GM21723 (cell line): ENCODE measurements at regions not wholly inside any gene's neighbourhood (a gene's known extent, or its start where the extent isn't known, plus 50 kb on each side); places are given as distances from the start of the nearest gene placed in this dataset.

ENCODE experiments used
- ATAC-seq: cut with Tn5 transposase; IDR thresholded peaks from one replicate; pipeline ENCODE4 v1.9.1; 2021; ENCODE audit warnings: mild to moderate bottlenecking, moderate library complexity; ENCODE audit not compliant: unreplicated experiment

DNA sequence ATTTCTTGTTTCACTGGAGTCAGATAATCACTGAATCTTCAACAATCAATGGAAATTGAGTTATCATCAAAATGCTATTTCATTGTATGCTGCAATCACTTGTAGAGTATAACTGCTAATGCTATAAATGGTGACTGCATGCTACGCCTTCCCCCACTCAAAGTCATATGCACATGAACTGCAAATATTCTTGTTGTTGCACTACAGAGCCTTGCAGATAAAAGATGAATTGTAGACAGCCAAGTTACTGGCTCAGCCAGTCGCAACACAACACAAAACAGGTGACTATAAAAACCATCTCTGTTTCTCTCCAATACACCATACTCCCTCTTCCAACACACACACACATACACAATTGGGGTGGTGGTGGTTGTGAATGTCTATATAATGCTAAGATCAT, 171.0 kb upstream of the HMGA2 start:
- no peak for ATAC-seq

DNA sequence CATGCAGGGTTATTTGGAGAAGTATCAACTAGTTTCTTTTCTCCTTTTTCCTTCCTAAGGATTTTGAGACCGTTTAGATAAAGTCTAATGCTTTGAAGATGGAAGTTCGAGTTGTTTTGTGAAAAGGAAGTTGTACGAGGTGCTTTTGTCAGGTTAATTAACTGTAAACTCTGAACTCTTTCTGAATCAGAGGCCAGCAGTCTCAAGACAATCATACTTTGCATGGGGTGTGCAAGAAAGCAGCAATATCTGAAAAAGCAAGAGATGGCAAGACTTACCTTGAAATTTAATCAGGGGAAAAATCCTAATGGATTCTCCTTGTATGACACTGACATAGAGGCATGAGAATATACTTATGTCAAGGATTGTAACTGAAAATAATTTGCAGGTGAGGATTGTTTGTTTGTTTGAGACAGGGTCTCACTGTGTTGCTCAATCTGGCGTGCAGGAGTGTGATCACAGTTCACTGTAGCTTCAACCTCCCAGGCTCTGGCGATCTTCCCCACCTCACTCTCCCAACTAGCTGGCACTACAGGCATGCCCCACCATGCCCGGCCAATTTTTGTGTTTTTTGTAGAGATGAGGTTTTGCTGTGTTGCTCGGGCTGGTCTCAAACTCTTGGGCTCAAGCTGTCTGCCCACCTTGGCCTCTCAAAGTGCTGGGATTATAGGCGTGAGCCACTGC, 170.2 kb upstream of the HMGA2 start:
- ATAC-seq, result no peak

DNA sequence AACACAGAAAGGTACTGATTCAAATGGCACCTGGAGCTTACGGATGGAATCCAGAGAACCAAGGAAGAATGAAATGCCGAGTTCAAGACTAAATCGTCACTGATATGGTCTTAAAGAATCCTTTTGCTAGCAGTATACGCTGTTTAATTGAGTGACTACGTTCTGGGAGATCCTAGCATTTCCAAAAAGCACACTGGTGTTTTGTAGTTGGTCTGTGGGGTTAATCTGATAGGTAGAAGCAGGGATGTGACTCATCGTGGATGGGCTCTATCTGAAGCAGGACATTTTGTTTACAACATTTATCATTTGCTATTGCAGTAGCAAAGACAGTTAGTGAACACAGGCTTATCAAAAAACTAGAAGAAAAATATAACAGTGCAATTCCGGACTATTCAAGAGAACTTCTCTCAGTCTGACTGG, 169.2 kb upstream of the HMGA2 start:
- ATAC-seq, result no peak

DNA sequence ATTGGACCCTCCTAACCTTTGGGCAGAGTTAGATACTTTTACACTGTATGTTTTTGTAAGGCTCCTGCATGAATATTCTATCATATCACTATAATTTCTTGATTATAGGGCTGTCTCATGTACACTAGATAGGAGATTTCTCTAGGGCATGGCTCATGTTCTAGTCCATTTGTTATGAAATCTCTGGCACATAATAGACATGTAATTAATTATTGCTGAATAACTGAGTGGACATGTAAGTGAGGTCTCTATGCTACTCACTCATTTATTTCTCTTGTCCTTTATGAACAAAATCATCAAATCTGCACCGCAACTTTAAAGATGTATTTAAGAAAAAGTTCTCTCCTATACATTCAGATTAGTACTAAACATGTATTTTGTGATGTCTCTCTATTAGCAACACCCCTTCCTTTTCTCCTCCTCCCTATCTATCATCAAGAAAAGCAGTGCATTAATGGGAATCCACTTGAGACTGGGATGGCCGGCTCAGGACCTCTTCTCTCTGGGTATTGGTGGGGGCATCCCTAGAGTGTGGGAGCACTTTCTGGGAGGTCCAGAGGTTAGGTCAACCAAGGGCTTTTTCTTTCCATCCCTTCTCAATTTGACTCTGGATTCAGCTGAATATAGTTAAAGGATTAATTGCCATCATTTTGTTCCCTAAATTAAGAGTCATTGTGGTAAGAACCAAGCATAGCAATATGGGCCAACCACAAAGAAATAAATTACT, 168.0 kb upstream of the HMGA2 start:
- no peak for ATAC-seq

DNA sequence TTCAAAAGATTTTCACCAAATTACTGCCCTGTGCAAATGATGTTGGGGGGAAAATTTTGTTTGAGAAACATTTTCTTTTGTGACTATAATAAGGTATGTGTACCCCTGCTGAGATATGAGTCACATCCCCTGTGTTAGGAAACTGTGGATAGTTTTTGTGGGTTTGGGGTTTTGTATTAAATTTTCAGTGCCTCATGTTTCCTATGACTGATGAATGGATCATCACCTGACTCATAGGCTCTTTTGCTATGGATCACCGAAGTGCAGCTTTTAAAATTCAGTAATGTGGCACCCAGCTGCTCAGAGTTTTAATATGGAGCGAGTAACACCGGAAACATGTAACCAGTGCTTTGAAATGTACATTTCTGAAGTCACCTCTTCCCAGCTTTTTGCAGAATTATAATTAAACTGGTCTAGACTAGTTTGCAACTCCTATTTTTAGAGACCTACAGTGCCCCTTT, 167.4 kb upstream of the HMGA2 start:
- ATAC-seq, result no peak

DNA sequence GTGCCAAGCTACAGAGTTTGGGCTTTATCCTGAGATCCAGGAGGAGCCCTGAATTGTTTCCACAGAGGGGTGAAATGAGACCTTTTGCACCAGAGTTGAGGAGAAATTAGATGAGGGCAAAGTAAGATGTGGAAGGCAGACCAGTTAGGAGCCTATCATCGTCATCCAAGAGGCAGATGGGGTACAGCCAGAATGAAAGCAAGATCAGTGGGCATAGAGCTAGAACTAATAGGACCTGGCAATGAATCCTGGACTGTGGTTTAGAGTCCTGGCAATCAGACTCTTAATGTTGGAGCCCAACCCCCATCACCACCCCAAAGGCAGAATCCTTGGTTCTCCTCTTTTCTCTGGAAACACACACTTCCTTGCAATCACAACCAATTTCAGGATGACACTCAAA, 166.6 kb upstream of the HMGA2 start:
- no peak for ATAC-seq

DNA sequence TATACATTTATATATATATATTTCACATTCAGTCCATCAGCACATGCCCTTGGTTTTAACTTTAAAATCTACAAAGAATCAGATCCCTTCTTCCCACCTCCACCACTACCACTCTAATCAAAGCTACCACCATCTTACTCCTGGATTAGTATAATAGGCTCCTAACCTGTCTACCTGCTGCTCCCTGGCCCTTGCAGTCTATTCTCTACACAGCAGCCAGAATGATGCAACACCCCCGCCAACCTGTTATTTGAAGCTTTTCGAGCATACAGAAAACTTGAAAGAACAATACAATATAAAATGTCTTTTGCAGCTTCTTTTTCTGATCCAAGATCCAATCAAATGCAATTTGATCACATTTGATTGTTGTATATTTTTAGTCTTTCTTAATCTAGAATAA, 165.9 kb upstream of the HMGA2 start:
- ATAC-seq, result no peak

DNA sequence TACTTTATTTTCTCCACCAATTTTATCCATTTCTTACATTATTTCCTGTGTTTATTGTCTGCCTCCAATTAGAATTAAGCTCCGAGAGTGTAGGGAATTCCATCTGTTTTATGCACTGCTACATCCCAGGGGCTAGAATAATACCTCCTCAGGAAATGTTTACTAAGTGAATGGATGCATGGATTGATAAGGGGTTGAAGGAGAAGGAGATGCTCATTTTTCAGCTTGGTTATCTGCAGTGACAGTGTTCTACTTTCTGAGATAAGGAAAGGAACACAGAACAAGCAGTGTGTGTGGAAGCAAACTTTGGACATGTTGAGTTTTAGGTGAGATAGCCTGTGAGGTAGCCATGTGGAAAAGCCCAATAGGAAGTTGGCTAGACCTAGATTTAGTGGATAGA, 164.6 kb upstream of the HMGA2 start:
- ATAC-seq, result no peak

DNA sequence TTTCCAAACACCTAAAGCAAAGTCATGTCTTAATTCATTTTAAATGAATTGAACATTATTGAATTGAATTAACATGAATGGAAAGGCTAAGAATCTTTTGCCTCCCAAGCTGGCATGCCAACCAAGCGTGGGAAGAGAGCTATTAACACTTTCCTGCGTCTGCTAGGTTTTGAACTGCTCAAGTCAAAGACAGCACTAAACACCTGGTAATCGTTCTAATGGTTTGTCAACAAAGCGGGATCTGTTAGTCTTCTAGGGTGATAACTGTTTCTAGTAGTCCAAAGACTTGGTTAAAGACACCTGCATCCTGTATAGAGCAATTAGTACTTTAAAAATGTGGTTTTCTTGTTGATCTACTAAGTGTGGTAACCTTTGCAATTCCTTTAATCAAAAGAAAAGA, 164.2 kb upstream of the HMGA2 start:
- ATAC-seq, result no peak

DNA sequence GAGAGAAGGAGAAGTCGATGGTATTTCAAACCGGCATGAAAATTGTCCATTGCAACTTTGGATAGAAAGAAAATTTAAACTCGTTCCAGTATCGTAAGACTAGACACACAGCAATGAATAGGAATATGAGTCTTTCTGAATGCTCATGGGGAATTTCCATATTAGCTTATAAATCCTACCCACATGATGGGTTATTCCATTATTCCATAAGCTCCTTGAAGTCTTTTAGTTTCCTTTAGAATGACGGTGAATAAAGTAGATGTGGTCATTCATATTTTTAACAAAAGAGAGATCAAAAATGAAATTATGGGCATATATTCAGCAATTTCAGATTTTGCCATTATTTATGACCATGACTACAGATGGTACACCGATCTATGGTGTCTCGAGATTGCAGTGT, 163.4 kb upstream of the HMGA2 start:
- ATAC-seq, result no peak

DNA sequence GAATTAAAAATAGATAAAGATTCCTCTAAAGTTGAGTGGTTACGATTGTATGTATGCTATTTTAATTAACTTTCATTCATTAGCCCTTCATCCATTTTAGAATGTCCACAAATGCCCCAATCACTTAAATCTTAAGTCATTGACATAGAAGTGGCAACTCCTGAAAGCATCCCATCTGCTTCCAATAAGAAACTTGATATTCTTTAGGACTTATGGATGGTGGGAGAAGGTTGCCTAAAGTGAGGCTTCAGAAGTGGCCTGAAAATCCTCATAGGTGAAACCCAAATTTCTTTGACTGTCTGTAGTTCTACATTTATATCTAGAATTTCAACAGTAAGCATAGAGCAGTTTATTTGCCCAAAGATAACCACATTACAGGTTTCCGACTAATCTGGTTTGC, 161.7 kb upstream of the HMGA2 start:
- no peak for ATAC-seq

DNA sequence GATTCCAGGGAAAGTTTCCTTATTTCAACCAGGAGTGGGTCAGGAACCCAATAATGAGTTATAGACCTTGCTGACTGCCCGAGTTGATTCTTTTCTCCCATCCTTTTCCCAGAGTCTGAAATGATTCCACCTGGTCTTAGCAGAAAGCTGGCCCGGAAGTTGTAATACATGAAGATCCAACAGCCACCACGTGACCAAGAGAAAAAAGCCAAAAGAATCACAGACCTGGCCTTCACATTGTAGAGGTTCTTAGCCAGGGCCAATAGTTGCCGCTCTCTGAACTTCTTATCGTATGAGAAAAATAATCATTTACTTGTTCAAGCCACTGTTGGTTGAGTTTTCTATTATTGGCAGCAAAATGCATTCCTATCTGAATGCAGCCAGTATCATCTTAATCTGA, 161.2 kb upstream of the HMGA2 start:
- ATAC-seq, result no peak

DNA sequence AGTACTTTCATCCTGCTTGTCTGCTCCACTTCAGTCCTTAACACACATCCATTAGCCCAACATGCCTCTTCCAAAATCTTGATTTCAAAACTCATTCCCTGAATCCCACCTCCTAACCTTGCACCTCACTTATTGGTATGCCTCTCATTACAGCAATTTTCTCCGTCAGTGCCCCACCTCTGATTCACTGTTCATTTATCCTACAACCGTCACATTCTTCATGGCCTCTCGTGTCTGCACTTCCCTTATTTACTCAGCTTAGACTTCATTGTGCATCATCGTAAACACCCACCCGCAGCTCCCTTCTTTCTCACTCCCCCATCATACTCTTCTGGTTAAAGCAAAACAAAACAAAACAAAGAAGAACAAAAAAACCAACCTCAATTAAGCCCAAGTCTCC, 160.6 kb upstream of the HMGA2 start:
- no peak for ATAC-seq

DNA sequence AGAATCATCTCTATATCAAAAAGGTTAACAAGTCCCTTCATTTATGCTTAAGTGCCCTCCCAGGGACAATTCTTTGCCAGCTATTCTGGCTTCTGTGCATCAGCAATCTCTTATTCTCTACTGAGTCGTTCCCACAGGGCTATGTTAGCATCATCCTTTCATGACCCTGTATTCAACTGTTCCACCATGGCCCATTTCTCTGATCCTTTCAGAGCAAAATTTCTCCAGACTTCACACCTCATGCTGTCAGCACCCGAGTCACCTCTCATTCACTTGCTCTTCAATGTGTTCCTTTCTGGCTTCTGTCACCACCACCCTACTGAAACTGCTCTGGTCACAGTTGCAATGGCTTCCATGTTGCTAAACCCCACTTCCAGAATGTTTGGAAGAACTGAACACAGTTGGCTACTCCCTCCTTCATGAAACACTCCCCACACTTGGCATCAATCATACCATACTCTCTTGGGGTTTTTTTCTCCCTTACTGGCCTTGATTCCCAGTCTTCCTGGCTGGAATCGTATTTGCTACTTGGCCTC, 159.5 kb upstream of the HMGA2 start:
- ATAC-seq, result no peak

DNA sequence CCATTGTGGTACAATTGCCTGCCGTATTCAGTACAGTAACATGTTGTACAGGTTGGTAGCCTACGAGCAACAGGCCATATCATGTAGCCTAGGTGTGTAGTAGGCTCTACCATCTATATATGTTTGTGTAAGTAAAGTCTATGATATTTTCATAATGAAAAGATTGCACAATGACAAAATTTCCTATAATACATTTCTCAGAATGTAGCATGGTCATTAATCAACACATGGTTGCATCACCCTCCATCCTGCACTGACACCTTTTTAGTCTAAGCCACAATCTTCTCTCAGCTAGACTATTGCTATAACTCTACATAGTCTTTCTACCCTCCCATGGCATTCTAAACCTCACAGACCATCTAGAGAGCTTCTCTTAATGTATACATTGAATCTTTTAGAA, 158.5 kb upstream of the HMGA2 start:
- no peak for ATAC-seq

DNA sequence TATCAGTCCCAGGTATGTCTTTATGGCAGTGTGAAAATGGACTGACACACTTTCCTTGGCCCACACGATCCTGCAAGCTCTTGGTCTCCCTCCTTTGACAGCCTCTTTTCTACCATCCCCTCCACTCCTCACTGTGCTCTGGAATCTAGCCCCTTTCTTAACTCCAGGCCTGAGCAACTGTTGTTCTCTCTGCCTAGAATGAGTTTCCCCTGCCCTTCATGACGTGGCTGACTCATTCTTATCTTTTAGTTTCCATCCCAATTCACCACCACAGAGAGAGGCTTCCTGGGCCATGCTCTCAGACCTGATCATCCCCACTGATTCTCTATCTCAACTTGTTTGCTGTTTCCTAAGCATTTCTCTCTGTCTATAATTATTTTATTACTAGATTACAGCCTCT, 157.4 kb upstream of the HMGA2 start:
- no peak for ATAC-seq

DNA sequence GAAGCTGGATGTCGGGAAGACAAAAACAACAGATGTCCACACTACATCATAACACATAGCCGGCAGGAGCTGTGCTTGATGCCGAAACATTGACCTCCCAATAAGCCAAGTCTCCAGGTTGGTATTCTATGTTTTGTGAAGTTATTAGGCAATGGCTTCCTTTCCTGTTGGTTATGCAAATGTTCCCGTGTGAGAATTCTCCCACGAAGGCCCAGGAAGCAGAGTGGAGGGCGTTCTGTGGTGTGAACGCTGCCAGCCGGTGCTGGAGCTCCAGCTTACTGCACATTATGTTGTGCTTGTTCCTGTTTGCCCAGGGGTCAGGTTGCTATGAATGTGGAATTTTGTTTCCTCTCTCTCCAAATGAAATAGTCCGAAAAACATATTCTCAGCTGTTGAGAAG, 156.4 kb upstream of the HMGA2 start:
- no peak for ATAC-seq

DNA sequence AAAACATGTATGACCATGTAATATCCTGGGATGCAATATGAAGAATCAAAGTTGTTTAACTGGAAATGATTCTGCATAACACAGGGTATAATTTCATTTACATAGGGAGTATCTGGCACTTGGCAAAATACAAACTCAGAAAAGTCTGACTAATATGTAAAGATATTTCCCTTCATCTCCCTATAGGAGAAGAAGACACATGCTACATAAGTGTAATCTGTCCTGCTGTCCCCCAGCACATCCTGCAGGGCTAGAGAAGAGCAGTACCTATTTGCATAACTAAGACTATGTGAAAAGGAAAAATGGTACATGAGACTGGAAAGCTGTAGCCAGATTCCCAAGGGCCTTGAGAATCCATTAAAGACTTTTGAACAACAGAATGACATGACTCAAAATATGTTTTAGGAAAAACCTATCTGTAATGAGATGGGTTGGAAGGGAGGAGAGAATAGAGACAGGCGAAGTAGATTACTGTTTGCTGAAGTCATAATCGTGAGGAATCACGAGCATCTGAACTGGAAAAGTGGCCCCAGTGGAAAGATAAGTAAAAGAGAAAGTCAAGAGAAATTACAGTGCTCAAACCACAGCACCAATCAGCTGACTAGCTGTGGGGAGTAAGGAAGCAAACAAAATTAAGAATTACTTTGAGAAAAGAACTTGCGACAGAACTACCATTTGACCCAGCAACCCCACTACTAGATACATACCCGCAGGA, 155.1 kb upstream of the HMGA2 start:
- no peak for ATAC-seq

DNA sequence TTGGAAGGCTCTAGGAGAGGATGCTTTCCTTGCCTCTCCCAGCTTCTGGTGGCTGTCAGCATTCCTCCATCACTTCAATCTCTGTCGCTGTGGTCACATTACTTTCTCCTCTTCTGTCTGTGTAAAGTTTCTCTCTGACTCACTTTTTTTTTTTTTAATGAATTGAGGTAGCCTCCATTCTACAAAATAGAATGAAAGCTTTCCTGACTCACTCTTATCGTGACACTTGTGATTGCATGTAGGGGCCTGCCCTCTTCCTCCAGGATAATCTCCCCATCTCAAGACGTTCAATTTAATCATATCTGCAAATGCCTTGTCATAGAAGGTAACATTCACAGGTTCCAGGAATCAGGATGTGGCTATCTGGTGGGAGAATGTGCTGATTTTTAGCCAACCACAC, 153.5 kb upstream of the HMGA2 start:
- ATAC-seq, result no peak

DNA sequence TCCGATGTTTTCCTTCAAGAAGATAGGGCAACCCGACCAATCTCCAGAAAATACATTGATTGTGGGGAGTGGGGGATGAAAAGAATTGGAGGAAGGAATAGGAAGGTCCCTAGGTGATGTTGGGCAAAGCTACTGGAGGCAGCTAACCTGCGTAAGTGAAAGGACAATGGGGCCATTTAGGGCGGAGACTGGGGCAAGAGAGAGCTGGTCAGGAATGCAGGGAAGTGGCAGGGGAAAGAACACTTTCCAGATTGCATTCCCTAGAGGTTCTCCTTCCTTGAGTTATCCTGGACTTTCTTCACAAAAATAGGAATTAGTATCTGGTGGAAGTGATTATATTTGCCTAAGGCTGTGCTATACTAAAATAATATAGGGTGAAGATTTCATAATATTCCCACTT, 151.8 kb upstream of the HMGA2 start:
- ATAC-seq, result no peak

DNA sequence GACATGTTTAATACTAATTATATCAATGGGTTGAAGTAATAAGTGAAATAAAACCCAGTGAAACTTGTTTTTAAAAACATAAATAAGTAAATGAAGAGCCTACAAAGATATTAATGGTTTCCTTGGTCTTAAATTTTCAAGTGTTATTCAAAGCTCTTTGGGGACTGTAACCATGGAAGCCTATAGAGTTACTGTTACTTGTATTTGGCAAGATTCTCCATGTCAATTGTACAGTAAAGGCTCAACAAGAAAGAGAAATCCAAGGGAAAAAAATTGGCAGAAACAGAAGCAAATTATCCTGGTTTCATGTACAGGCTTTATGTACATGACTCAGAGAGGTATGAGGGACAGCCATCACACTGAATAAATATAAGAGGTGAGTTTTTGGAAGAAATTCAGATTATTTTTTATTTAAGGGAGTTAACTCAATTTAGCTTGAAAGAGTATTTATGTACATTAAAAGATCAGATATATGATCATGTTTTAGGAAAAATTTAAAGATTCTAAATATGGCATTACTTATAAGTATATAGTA, 151.1 kb upstream of the HMGA2 start:
- no peak for ATAC-seq

DNA sequence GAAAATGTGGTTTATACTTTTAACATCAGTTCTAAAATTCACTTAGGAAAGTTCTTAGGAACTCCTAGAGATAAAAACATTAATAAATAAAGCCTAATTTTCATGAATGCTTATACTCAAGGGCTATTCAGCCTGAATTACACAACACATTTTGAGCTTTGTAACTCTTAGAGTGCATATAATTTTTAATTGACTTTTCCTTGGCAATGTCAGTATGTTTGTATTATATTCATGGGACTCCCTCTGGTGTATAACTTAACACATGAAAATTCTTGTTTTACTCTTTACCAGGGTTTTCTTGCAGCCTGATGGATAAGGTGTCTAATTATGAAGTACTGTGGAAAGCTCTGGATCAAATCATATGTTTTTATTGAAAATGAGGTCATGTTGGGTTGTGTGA, 150.6 kb upstream of the HMGA2 start:
- ATAC-seq, result no peak
